Astrocyte of the spinal cord (primary cell): ENCODE measurements at regions not wholly inside any gene's neighbourhood (a gene's known extent, or its start where the extent isn't known, plus 50 kb on each side); places are given as distances from the start of the nearest gene placed in this dataset.

ENCODE experiments used
- DNase-seq: peaks from one replicate; pipeline ENCODE4 v3.0.0; 2011; ENCODE audit warnings: low read depth, low spot score
- H3K4me3 ChIP-seq: 2 replicates; pipeline ENCODE4 v1.5.1; 2011; ENCODE audit warnings: low read depth, mild to moderate bottlenecking, low read length, moderate library complexity
- in situ Hi-C: cut with HindIII; loops from 2 replicates; pipeline ENCODE4 v1.10.0; 2017; ENCODE audit warnings: low sequenced_read_pairs
- TF ChIP-seq, protein P1 (sequence below): IDR thresholded peaks from 2 replicates; pipeline ENCODE4 v1.5.1; 2012; ENCODE audit warnings: low read depth, mild to moderate bottlenecking, low read length, inconsistent platforms

DNA sequence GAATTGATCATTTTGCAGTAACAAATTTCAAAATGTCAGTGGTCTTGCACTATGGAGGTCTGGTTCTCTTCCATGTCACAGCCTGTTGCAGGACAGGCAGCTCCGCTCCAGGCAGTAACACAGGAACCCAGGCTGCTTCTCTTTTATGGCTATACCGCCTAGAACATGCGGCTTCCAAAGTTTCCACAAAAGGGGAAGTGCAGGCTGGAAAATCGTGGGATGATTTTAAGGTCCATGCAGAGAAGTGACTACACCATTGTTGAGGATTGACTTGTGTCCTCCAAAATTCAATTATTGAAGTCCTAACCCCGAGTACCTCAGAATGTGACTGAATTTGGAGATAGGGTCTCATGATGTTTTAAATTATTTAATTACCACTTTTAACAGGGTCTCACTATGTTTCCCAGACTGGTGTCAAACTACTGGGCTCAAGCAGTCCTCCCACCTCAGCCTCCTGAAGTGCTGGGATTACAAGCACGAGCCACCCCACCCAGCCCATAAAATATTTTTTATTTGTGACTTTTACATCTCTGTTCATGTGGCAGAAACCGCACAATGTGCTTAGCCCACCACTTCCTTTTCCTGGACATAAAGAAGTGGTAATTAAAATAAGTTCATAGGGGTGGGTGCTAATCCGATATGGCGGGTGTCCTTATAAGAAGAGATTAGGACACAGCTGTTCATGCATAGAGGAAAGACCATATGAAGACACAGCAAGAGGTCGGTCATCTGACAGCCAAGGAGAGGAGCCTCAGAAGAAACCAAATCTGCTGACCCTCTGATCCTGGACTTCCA is 279.2 kb upstream of the RPL38 start:
- H3K4me3 ChIP-seq: no peak overlapping the region
- DNase-seq: no peak
- in situ Hi-C loops: no loop called here
- TF ChIP-seq, protein P1, sequence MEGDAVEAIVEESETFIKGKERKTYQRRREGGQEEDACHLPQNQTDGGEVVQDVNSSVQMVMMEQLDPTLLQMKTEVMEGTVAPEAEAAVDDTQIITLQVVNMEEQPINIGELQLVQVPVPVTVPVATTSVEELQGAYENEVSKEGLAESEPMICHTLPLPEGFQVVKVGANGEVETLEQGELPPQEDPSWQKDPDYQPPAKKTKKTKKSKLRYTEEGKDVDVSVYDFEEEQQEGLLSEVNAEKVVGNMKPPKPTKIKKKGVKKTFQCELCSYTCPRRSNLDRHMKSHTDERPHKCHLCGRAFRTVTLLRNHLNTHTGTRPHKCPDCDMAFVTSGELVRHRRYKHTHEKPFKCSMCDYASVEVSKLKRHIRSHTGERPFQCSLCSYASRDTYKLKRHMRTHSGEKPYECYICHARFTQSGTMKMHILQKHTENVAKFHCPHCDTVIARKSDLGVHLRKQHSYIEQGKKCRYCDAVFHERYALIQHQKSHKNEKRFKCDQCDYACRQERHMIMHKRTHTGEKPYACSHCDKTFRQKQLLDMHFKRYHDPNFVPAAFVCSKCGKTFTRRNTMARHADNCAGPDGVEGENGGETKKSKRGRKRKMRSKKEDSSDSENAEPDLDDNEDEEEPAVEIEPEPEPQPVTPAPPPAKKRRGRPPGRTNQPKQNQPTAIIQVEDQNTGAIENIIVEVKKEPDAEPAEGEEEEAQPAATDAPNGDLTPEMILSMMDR: no peak

DNA sequence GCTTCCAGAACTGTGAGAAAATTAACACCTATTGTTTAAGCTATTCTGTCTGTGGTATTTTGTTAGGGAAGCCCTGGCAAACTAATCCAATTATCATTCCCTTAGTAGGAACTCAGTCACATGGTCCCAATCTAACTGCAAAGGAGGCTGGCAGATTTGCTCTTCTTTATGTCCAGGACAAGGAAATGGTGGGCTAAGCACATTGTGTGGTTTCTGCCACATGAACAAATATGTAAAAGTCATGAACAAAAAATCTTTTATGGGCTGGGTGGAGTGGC is 278.6 kb upstream of the RPL38 start:
- DNase-seq: no peak
- H3K4me3 ChIP-seq: no peak overlapping the region
- in situ Hi-C loops: no loop called here
- TF ChIP-seq, protein P1: no peak

DNA sequence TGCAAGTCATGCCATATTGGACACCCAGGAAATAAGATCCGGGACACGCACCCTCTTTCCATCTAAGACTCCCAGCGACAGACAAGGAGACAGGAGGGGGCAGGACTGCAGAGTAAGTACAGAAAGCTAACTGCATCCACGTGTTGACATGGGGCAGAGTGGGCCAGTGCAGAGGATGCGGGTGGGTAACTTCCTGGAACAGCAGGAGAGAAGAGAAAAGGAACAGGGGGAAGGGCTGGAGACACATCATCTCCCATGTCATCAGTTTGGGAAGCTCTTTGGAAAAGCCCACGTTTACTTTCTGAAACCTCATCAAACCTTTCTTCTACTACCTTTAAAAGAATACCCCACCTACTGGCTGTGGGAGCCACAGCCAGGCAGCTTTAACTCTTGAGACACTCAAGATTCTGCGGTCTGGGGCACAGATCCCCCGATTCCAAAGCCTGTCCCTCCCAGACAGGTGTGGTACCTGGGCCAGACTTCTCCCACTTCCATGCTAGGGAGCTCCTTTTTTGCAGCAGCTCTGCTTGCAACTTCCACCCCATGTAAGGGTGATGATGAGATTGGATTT is 273.5 kb upstream of the RPL38 start:
- DNase-seq: no peak
- TF ChIP-seq, protein P1: no peak
- no peak overlapping the region for H3K4me3 ChIP-seq
- in situ Hi-C loops: no loop called here

DNA sequence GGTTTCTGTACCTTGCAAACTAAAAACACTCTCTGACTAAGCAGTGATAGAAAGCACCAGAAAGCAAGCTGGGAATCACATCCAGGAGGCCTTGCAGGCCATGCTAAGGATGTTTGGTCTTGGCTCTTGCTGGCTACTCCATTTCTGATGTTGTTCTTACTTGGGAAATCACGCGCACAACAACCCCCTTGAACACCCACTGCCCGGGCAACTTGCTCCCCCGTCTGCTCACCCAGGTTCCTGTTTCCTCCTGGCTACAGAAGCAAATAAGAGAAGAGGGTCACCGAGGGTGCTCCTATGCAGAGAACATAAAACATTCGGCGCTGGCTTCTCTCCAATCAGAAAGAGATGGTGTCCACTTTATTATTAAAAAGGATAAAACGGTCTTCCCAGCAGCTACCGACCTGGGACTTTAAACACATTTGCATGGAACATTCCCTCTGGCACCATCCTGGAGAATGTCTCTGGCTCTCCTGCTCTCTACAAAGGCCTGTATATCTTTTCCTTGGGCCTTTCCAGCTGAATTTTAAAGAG is 271.2 kb upstream of the RPL38 start:
- no peak for DNase-seq
- TF ChIP-seq, protein P1: no peak
- no peak overlapping the region for H3K4me3 ChIP-seq
- in situ Hi-C loops: no loop called here

DNA sequence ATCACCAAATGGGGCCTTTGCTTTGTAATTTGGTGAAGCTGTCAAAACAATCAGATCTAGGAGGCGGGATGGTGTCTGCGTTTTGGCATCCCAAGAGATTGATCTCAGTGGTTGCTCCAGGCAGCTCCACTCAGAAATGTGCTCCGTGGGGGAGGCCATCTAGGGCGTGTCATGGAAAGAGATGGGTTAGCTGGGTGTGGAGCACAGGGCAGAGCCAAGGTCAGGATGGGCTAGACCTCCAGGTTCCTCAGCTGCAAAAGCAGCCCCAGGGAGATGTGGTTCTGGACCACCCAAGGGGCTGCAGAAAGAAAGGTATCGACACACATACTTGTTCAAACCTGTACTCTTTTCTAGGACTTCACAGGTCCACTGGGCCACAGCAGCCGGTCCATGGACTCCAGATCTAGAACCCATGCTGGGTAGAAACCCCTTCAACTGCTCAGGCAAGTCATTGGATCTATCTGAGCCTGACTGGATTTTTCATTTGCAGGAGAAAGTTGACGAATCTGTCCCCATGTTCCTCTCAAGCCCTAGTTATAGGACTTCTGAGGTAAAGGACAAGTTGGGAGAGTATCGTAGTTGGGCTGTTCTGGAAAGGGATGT is 270.2 kb upstream of the RPL38 start:
- TF ChIP-seq, protein P1: no peak
- in situ Hi-C loops: no loop called here
- DNase-seq: no peak
- no peak overlapping the region for H3K4me3 ChIP-seq

DNA sequence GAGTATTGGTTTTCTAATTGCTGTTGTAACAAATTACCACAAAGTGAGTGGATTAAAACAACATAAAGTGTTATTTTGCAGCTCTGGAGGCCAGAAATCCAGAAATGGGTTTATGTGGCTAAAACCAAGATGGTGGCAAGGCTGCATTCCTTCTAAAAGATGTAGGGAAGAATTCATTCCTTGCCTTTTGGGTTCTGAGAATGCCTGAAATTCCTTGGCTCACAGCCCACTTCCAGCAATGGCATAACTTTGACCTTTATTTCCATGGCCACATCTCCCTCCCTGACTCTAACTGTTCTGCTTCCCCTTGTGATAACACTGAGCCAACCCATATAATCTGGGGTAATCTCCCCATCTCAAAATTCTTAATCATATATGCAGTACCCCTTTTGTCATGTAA is 269.6 kb upstream of the RPL38 start:
- TF ChIP-seq, protein P1: no peak
- no peak for DNase-seq
- in situ Hi-C loops: no loop called here
- H3K4me3 ChIP-seq: no peak overlapping the region
